Heart right ventricle (tissue), 16 donors: ENCODE measurements at regions not wholly inside any gene's neighbourhood (a gene's known extent, or its start where the extent isn't known, plus 50 kb on each side); places are given as distances from the start of the nearest gene placed in this dataset.

Experiments used
- ATAC-seq, 8 donors: fragments of 200-7000 bp; cut with Tn5 transposase; one replicate each; pipeline ENCODE4 v1.9.1; 2020; ENCODE audit warnings: mild to moderate bottlenecking in 8 of 8, moderate library complexity in 8 of 8, moderate number of reproducible peaks in 1 of 8
- DNase-seq, 2 donors: peaks; one replicate each; pipeline ENCODE4 v3.0.0-alpha.2; 2020
- H3K27ac ChIP-seq, 10 donors: fragments of 200-600 bp; sonication (generic) in 2 of 10; one replicate each; pipeline versions ENCODE4 v1.5.0 to v1.8.0; 2020 to 2022; ENCODE audit warnings: mild to moderate bottlenecking in 3 of 10
- H3K27me3 ChIP-seq, 7 donors: fragments of 200-600 bp; one replicate each; pipeline ENCODE4 v1.8.0; 2021 to 2022; ENCODE audit warnings: mild to moderate bottlenecking in 2 of 7
- H3K36me3 ChIP-seq, 9 donors: fragments of 200-600 bp; sonication (generic) in 1 of 9; one replicate each; pipeline versions ENCODE4 v1.5.0 to v1.8.0; 2020 to 2022; ENCODE audit warnings: mild to moderate bottlenecking in 2 of 9
- H3K4me1 ChIP-seq, 9 donors: fragments of 200-600 bp; sonication (generic) in 1 of 9; one replicate each; pipeline versions ENCODE4 v1.5.0 to v1.8.0; 2020 to 2022; ENCODE audit warnings: mild to moderate bottlenecking in 4 of 9
- H3K4me3 ChIP-seq, 10 donors: fragments of 200-600 bp; sonication (generic) in 2 of 10; one replicate each; pipeline versions ENCODE4 v1.5.0 to v1.8.0; 2020 to 2022; ENCODE audit warnings: mild to moderate bottlenecking in 7 of 10, moderate library complexity in 2 of 10
- H3K9me3 ChIP-seq, 11 donors: fragments of 200-600 bp in 10 of 11; sonication (generic) in 2 of 11; one replicate each; pipeline versions ENCODE4 v1.5.0 to v1.8.0; 2013 to 2022; ENCODE audit warnings: mild to moderate bottlenecking in 2 of 11, control low read depth in 1 of 11, moderate library complexity in 1 of 11
- WGBS, 2 donors: extraction: QIAGEN DNeasy Blood & Tissue Kit; methylation state at CpG; one replicate each; pipeline ENCODE4 v1.1.7; 2013; ENCODE audit warnings: inconsistent platforms in 1 of 2; 5-methylcytosine and 5-hydroxymethylcytosine counted together
- intact Hi-C, 10 donors: fragments of 100-400 bp; cut with DNase I; formaldehyde crosslinking; loops; one replicate each; pipeline versions ENCODE4 v1.11.1 to v1.14.2; 2022
- TF ChIP-seq, protein P1 (sequence below), 9 donors: fragments of 200-600 bp; sonication (generic) in 2 of 9; IDR thresholded peaks; one replicate each; pipeline versions ENCODE4 v1.5.0 to v1.8.0; 2021 to 2022; ENCODE audit warnings: antibody characterized with exemption in 9 of 9, mild to moderate bottlenecking in 5 of 9, moderate library complexity in 1 of 9
- donor health status: Arrhythmogenic right ventricular cardiomyopathy.
- donor health status: ischemic (EF 13 %, LVEDD 7.1; RV severe dilation, severe dysfunction).
- donor health status: healthy with polysubstance abuse.
- donor health status: DM: no; HTN: yes; CAD: no.
- donor health status: DM: no; HTN: no; CAD: no.
- donor health status: ischemic (EF 25% LVEDD 6.9; RV normal size, moderate dysfunction).
- donor health status: ischemic (EF 25% LVEDD 5.7; RV mildly dilated, moderate dysfunction).
- donor health status: healthy.
- donor health status: DM: yes; HTN: yes; CAD: no.
- donor health status: Ischemic cardiomyopathy.
- donor health status: ischemic (EF 35%, LVEDD 5.7; RV mildly dilated, moderate dysfunction).
- donor health status: nonischemic (EF 11% LVEDD 7.7; RV severe dilation, severe dysfunction).
- donor health status: DM: yes; HTN: yes; CAD: no.
- donor health status: PGD.
- donor health status: ischemic (EF 29% LVEDD 5.4; RV normal size, mild dysfunction).
- donor health status: nonischemic (EF 23%, LVEDD 6.1; RV moderate dilation, normal function).

DNA sequence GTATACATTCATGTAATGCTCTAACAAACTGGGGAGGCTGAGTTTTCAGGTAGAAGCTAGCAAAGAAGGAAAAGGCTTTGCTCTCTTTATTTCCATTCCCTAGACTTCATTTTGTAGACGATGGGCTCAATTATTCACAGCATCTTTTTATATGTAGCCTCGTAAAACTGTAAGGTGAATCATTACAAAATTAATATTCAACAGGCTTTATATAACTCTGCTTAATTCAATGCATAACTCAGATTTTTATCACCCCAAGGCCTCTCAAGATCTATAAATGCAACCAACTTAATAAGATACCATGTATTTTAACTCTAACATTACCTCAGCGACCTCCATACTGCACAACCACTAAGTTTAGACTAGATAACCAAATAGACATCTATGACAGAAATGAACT is 63.0 kb upstream of the FRMD4B start:
- intact Hi-C loops, result loop anchor here in 6 of 10 donors (5.0 to 10.0 kb wide), 5 partner anchors 66 to 226 kb away; no protein-coding TSS in a partner anchor
- no peak for ATAC-seq
- TF ChIP-seq, protein P1, sequence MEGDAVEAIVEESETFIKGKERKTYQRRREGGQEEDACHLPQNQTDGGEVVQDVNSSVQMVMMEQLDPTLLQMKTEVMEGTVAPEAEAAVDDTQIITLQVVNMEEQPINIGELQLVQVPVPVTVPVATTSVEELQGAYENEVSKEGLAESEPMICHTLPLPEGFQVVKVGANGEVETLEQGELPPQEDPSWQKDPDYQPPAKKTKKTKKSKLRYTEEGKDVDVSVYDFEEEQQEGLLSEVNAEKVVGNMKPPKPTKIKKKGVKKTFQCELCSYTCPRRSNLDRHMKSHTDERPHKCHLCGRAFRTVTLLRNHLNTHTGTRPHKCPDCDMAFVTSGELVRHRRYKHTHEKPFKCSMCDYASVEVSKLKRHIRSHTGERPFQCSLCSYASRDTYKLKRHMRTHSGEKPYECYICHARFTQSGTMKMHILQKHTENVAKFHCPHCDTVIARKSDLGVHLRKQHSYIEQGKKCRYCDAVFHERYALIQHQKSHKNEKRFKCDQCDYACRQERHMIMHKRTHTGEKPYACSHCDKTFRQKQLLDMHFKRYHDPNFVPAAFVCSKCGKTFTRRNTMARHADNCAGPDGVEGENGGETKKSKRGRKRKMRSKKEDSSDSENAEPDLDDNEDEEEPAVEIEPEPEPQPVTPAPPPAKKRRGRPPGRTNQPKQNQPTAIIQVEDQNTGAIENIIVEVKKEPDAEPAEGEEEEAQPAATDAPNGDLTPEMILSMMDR (IDR thresholded peaks at IDR 0.05), result no peak
- DNase-seq, result no peak
- H3K27me3 ChIP-seq, result no peaks in the 10 kb centered on the region
- no peaks in the 10 kb centered on the region for H3K9me3 ChIP-seq
- no peaks in the 10 kb centered on the region for H3K36me3 ChIP-seq
- no peak overlapping the region for H3K27ac ChIP-seq
- no peak overlapping the region for H3K4me3 ChIP-seq
- peaks cover 0 to 33% (median 8%) of the 10 kb centered on the region in 9 donors for H3K4me1 ChIP-seq
- WGBS, 2 donors, result 93 to 94% methylated on average over 3 of the region's 3 CpGs

DNA sequence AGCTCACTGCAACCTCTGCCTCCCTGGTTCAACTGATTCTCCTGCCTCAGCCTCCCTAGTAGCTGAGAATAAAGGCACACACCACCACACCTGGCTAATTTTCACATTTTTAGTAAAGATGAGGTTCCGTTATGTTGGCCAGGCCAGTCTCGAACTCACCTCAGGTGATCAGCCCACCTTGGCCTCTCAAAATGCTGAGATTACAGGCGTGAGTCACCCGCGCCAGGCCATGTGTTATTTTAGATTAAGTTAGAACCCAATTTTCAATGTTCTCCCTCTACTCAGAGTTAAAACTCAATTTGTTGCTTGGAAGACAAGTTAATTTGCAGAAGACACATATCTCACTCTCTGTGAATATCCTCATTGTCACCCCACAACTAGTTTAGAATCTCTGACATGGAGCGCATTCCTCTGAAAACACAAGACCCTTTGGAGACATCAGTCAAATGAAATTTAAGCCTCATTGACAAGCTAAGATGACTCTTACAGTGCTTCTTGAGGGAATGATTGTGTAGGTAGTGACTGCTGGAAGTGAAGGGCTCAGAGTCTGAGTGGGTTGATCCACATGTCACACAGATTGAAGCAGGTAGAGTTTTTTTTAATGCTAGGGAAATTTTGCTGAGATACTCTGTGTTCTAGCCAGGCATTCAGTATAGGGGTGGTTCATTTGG is 60.6 kb upstream of the FRMD4B start:
- intact Hi-C loops, result loop anchor here in 6 of 10 donors (5.0 to 10.0 kb wide), 5 partner anchors 68 to 228 kb away; no protein-coding TSS in a partner anchor
- Histone ChIP-seq H3K9me3 (no peaks in the 10 kb centered on the region), H3K27me3 (no peaks in the 10 kb centered on the region), H3K4me1 (peaks cover 0 to 17% (median 0%) of the 10 kb centered on the region in 9 donors), H3K4me3 (no peak overlapping the region), H3K36me3 (no peaks in the 10 kb centered on the region), H3K27ac (no peak overlapping the region)
- DNase-seq, result no peak
- TF ChIP-seq, protein P1 (IDR thresholded peaks at IDR 0.05), result no peak
- no peak for ATAC-seq
- WGBS, 2 donors, result 96 to 99% methylated on average over 6 of the region's 6 CpGs

DNA sequence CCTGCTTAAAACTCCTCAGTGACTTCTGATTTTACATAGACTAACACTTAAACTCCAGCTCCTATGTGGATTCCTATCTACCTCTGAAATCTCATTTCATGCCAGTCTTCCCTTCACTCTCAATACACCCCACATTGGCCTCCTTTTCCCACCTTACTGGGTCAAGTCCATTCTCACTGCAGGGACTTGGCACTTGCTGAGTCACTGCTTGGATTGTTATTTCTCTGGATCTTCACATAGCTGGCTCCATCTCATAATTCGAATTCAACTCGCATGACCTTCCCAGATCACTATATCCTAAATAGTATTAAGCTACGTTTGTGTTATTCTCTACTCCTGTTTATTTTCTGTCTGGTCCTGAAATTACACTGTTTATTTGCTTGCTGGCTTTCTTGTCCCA is 59.6 kb upstream of the FRMD4B start:
- no peak overlapping the region for H3K27ac ChIP-seq
- ATAC-seq, result peak in 1 of 8 donors; percentile 27
- no peak for DNase-seq
- H3K4me1 ChIP-seq, result peaks cover 0 to 10% (median 0%) of the 10 kb centered on the region in 9 donors
- intact Hi-C loops, result loop anchor here in 6 of 10 donors (5.0 to 10.0 kb wide), 5 partner anchors 69 to 229 kb away; no protein-coding TSS in a partner anchor
- H3K27me3 ChIP-seq, result no peaks in the 10 kb centered on the region
- TF ChIP-seq, protein P1 (IDR thresholded peaks at IDR 0.05), result no peak
- H3K9me3 ChIP-seq, result no peaks in the 10 kb centered on the region
- WGBS, 2 donors, result 51 to 73% methylated on average over 3 of the region's 3 CpGs
- H3K4me3 ChIP-seq, result peak overlapping the region in 2 of 10 donors; percentile 24 to 32
- no peaks in the 10 kb centered on the region for H3K36me3 ChIP-seq

DNA sequence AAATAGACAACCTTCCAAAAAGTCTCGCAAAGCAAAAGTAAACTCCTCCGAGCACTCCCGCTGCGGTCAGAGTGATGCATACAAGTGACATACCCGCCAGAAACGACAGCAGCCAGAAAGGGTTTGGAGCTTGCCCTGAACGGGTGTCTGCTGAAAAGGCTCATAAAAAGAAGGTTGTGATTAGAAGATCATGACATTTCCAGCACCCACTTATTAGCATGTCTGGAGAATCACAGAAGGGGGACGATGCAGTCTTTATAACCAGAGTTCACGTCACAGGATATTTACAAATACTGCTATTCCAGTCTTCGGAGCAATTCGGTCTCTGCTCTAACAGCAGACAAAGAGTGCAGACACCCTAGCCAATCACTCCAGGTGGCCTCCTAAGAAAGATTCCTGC is 59.1 kb upstream of the FRMD4B start:
- TF ChIP-seq, protein P1 (IDR thresholded peaks at IDR 0.05), result no peak
- intact Hi-C loops, result loop anchor here in 6 of 10 donors (5.0 to 10.0 kb wide), 5 partner anchors 70 to 230 kb away; no protein-coding TSS in a partner anchor
- Histone ChIP-seq H3K4me1 (peaks cover 0 to 10% (median 0%) of the 10 kb centered on the region in 9 donors), H3K27ac (no peak overlapping the region), H3K9me3 (no peaks in the 10 kb centered on the region), H3K36me3 (no peaks in the 10 kb centered on the region), H3K27me3 (no peaks in the 10 kb centered on the region), H3K4me3 (peak overlapping the region in 7 of 10 donors; percentile 13 to 38 (median 30))
- peak in 4 of 8 donors; percentile 11 to 57 (median 52) for ATAC-seq
- no peak for DNase-seq
- 61 to 80% methylated on average over 11 of the region's 11 CpGs for WGBS, 2 donors
